ENCODE measurements at regions not wholly inside any gene's neighbourhood (a gene's known extent, or its start where the extent isn't known, plus 50 kb on each side); places are given as distances from the start of the nearest gene placed in this dataset.
"Not testable (repeated sequence)": the region's sequence is repeated elsewhere in the genome, so short reads cannot be mapped to it uniquely, and the experiment has no call there.

- not testable (repeated sequence) for TF ChIP-seq CTCF (IDR thresholded peaks at IDR 0.05 in 2 of 3, conservative IDR thresholded peaks at IDR 0.05 in 1 of 3; ENCODE audit: borderline replicate concordance in 1 of 3, insufficient read depth in 1 of 3, low read depth in 2 of 3, low read length in 2 of 3); POLR2AphosphoS5 (IDR thresholded peaks at IDR 0.05; ENCODE audit: low read depth, low read length); EZH2 (IDR thresholded peaks at IDR 0.05); POLR2A (IDR thresholded peaks at IDR 0.05; ENCODE audit: borderline replicate concordance, extremely low read depth, insufficient read depth, insufficient read length)
- TF ChIP-seq, protein P1, sequence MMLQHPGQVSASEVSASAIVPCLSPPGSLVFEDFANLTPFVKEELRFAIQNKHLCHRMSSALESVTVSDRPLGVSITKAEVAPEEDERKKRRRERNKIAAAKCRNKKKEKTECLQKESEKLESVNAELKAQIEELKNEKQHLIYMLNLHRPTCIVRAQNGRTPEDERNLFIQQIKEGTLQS (IDR thresholded peaks at IDR 0.05), result not testable (repeated sequence)
Measured at GRCh38 chrY:17511984-17512383, 368.0 kb downstream of the CDY2B start.
